Peyer's patch (tissue), 4 donors: ENCODE measurements at regions not wholly inside any gene's neighbourhood (a gene's known extent, or its start where the extent isn't known, plus 50 kb on each side); places are given as distances from the start of the nearest gene placed in this dataset.
A peak's percentile ranks its signal among the peaks of the same experiment; 100 is the strongest.

ENCODE experiments used
- DNase-seq, 3 donors: peaks; one replicate each; pipeline ENCODE4 v3.0.0-alpha.2; 2017 to 2019
- H3K27ac ChIP-seq, 4 donors: fragments of 200-600 bp; sonication (generic); one replicate each; pipeline ENCODE4 v1.5.1; 2016 to 2019
- H3K27me3 ChIP-seq, 2 donors: fragments of 200-600 bp; sonication (generic); one replicate each; pipeline ENCODE4 v1.5.1; 2019
- H3K36me3 ChIP-seq, 3 donors: fragments of 200-600 bp; sonication (generic); one replicate each; pipeline ENCODE4 v1.5.1; 2016 to 2019
- H3K4me1 ChIP-seq, 4 donors: fragments of 200-600 bp; sonication (generic); one replicate each; pipeline ENCODE4 v1.5.1; 2016 to 2019
- H3K4me3 ChIP-seq, 4 donors: fragments of 200-600 bp; sonication (generic); 1 replicate in 3 of 4; 2 replicates in 1 of 4; pipeline ENCODE4 v1.5.1; 2016 to 2019; ENCODE audit warnings: mild to moderate bottlenecking in 1 of 4
- H3K9me3 ChIP-seq, 4 donors: fragments of 200-600 bp; sonication (generic); one replicate each; pipeline ENCODE4 v1.5.1; 2016 to 2019; ENCODE audit warnings: mild to moderate bottlenecking in 1 of 4
- CTCF ChIP-seq, 6 experiments: fragments of 450-650 bp in 4 of 6; fragments of 200-600 bp in 2 of 6; sonication (generic) in 1 of 6; IDR thresholded peaks; one replicate each; pipeline ENCODE4 v1.5.1; 2017 to 2019; ENCODE audit warnings: antibody characterized with exemption in 6 of 6, mild to moderate bottlenecking in 3 of 6, moderate library complexity in 1 of 6
- POLR2A ChIP-seq, 2 donors: fragments of 450-650 bp; IDR thresholded peaks; one replicate each; pipeline ENCODE4 v1.5.1; 2017; ENCODE audit warnings: antibody characterized with exemption in 2 of 2, mild to moderate bottlenecking in 2 of 2, moderate library complexity in 2 of 2

- no peaks in the 10 kb centered on the region for H3K36me3 ChIP-seq
- no peaks in the 10 kb centered on the region for H3K9me3 ChIP-seq
- H3K4me1 ChIP-seq, result peaks cover 0 to 18% (median 1%) of the 10 kb centered on the region in 4 donors
- H3K4me3 ChIP-seq, result no peak overlapping the region
- TF ChIP-seq CTCF (IDR thresholded peaks at IDR 0.05), result no peak
- TF ChIP-seq POLR2A (IDR thresholded peaks at IDR 0.05), result no peak
- no peaks in the 10 kb centered on the region for H3K27me3 ChIP-seq
- H3K27ac ChIP-seq, result peak overlapping the region; percentile 8 to 74 (median 38)
- DNase-seq, result peak in 2 of 3 donors; percentile 19 to 37
These were observed 115.1 kb downstream of the ETS2 start for GRCh38 chr21:38920631-38921398.

DNA sequence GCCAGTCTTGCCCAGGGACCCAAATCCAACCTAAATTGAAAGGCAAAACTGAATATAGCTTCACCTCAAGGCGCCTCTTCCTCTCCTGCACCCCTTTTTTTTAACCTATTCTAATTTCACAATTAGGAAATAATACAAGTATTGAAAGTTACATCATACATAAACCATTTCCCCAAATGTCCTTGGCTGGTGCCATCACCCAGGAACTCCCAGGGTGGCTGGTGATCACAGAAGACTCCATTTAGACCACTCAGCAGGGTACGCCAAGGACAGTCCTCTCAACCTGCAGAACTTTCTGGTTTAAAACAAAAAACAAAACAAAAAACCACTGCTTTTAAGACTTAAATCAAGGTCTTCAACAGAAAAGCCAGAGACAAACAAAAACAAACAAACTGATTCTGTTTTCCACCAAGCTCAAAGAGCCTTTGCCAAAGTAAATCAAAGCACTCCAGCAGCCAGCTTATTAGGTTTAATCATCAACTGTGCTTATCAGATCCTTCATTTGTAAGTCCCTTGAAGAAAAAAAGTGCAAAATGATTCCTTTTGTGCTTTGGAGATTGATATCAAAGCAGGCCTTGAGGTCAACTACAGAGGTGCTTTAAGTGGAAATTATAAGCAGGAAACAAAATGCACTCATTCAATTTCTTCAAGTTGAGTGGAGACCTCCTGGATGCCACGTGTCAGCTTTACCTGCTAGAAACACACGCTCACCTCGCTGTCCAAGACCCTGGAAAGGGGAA is 113.0 kb downstream of the ETS2 start:
- Histone ChIP-seq H3K27ac (peak overlapping the region in 3 of 4 donors; percentile 12 to 69 (median 32)), H3K4me3 (no peak overlapping the region), H3K36me3 (no peaks in the 10 kb centered on the region), H3K27me3 (no peaks in the 10 kb centered on the region), H3K9me3 (no peaks in the 10 kb centered on the region), H3K4me1 (peaks cover 0 to 26% (median 3%) of the 10 kb centered on the region in 4 donors)
- peak in 2 of 3 donors; percentile 15 to 42 for DNase-seq
- TF ChIP-seq CTCF (IDR thresholded peaks at IDR 0.05) (no peak), POLR2A (IDR thresholded peaks at IDR 0.05) (no peak)

- Histone ChIP-seq H3K36me3 (no peaks in the 10 kb centered on the region), H3K4me1 (peaks cover 0 to 36% (median 4%) of the 10 kb centered on the region in 4 donors), H3K27me3 (no peaks in the 10 kb centered on the region), H3K4me3 (no peak overlapping the region), H3K27ac (peak overlapping the region in 1 of 4 donors; percentile 32), H3K9me3 (no peaks in the 10 kb centered on the region)
- DNase-seq, result peak in 2 of 3 donors; percentile 7 to 45
- TF ChIP-seq CTCF (IDR thresholded peaks at IDR 0.05) (no peak), POLR2A (IDR thresholded peaks at IDR 0.05) (no peak)
These were observed 111.5 kb downstream of the ETS2 start for GRCh38 chr21:38917043-38917774.

- H3K4me1 ChIP-seq, result peaks cover 0 to 39% (median 6%) of the 10 kb centered on the region in 4 donors
- no peaks in the 10 kb centered on the region for H3K27me3 ChIP-seq
- TF ChIP-seq CTCF (IDR thresholded peaks at IDR 0.05) (no peak), POLR2A (IDR thresholded peaks at IDR 0.05) (no peak)
- H3K4me3 ChIP-seq, result no peak overlapping the region
- peak in 1 of 3 donors; percentile 1 for DNase-seq
- peak overlapping the region in 2 of 4 donors; percentile 32 to 41 for H3K27ac ChIP-seq
- H3K9me3 ChIP-seq, result no peaks in the 10 kb centered on the region
- no peaks in the 10 kb centered on the region for H3K36me3 ChIP-seq
These were observed 110.7 kb downstream of the ETS2 start for GRCh38 chr21:38916214-38916964.

- Histone ChIP-seq H3K27ac (peak overlapping the region in 3 of 4 donors; percentile 41 to 88 (median 81)), H3K4me1 (peaks cover 0 to 37% (median 7%) of the 10 kb centered on the region in 4 donors)
These were observed 109.8 kb downstream of the ETS2 start for GRCh38 chr21:38915546-38915945.

More at GRCh38 chr21:38915546-38915945, 109.8 kb downstream of the ETS2 start:
- peak in 2 of 3 donors; percentile 5 to 26 for DNase-seq
- TF ChIP-seq POLR2A (IDR thresholded peaks at IDR 0.05), result no peak
- no peak for TF ChIP-seq CTCF (IDR thresholded peaks at IDR 0.05)
- Histone ChIP-seq H3K27me3 (no peaks in the 10 kb centered on the region), H3K9me3 (no peaks in the 10 kb centered on the region), H3K4me3 (no peak overlapping the region), H3K36me3 (no peaks in the 10 kb centered on the region)
